CD14-positive monocyte (primary cell): ENCODE measurements at regions not wholly inside any gene's neighbourhood (a gene's known extent, or its start where the extent isn't known, plus 50 kb on each side); places are given as distances from the start of the nearest gene placed in this dataset.
A peak's percentile ranks its signal among the peaks of the same experiment; 100 is the strongest.

ENCODE experiments used
- DNase-seq, 3 donors: peaks; one replicate each; pipeline ENCODE4 v3.0.0-alpha.2; 2011 to 2022
- H2AFZ ChIP-seq: 2 replicates; pipeline ENCODE4 v1.6.0; 2012; ENCODE audit warnings: mild to moderate bottlenecking, low read depth, low read length, inconsistent platforms; ENCODE audit not compliant: insufficient read depth, poor library complexity, severe bottlenecking
- H3K27ac ChIP-seq, 2 donors: 1 replicate in 1 of 2; 2 replicates in 1 of 2; pipeline ENCODE4 v1.5.1; 2012 to 2013; ENCODE audit warnings: low read length in 2 of 2, control low read depth in 1 of 2, inconsistent platforms in 1 of 2, low read depth in 1 of 2, mild to moderate bottlenecking in 1 of 2
- H3K27me3 ChIP-seq, 2 donors: one replicate each; pipeline versions ENCODE4 v1.6.0 to v1.6.1; 2011 to 2013; ENCODE audit warnings: low read length in 2 of 2; ENCODE audit not compliant: control insufficient read depth in 2 of 2, insufficient read depth in 2 of 2
- H3K36me3 ChIP-seq, 2 donors: replicated peaks in 1 of 2; 1 replicate in 1 of 2; 2 replicates in 1 of 2; pipeline versions ENCODE4 v1.5.1 to v1.6.1; 2012 to 2013; ENCODE audit warnings: low read length in 2 of 2, control low read depth in 1 of 2, inconsistent platforms in 1 of 2, mild to moderate bottlenecking in 1 of 2; ENCODE audit not compliant: insufficient read depth in 2 of 2, control insufficient read depth in 1 of 2
- H3K4me1 ChIP-seq, 2 donors: 1 replicate in 1 of 2; 2 replicates in 1 of 2; pipeline versions ENCODE4 v1.5.1 to v1.6.1; 2012 to 2013; ENCODE audit warnings: low read length in 2 of 2, control low read depth in 1 of 2, inconsistent platforms in 1 of 2, mild to moderate bottlenecking in 1 of 2, moderate library complexity in 1 of 2; ENCODE audit not compliant: insufficient read depth in 2 of 2, control insufficient read depth in 1 of 2
- H3K4me2 ChIP-seq: replicated peaks from 2 replicates; pipeline ENCODE3; 2012; ENCODE audit warnings: low read length, moderate library complexity, mild to moderate bottlenecking; ENCODE audit not compliant: poor library complexity, severe bottlenecking; ENCODE audit errors: extremely low read depth
- H3K4me3 ChIP-seq, 3 experiments: fragments of 200-600 bp in 1 of 3; sonication (generic) in 1 of 3; replicated peaks in 1 of 3; 1 replicate in 2 of 3; 2 replicates in 1 of 3; pipeline ENCODE4 v1.5.1; 2011 to 2013; ENCODE audit warnings: low read length in 3 of 3, mild to moderate bottlenecking in 3 of 3, control low read depth in 2 of 3, low read depth in 2 of 3, inconsistent platforms in 1 of 3, moderate library complexity in 1 of 3
- H3K79me2 ChIP-seq: 2 replicates; pipeline ENCODE4 v1.6.0; 2012; ENCODE audit warnings: mild to moderate bottlenecking, control low read depth, inconsistent platforms, low read length, moderate library complexity; ENCODE audit not compliant: insufficient read depth
- H3K9ac ChIP-seq: 2 replicates; pipeline ENCODE4 v1.6.0; 2017; ENCODE audit warnings: low read length, mild to moderate bottlenecking; ENCODE audit not compliant: insufficient read depth, poor library complexity, severe bottlenecking
- H3K9me3 ChIP-seq, 2 donors: replicated peaks in 1 of 2; 1 replicate in 1 of 2; 2 replicates in 1 of 2; pipeline versions ENCODE4 v1.5.1 to v1.6.1; 2012 to 2013; ENCODE audit warnings: low read length in 2 of 2, control low read depth in 1 of 2; ENCODE audit not compliant: control insufficient read depth in 1 of 2, insufficient read depth in 1 of 2
- H4K20me1 ChIP-seq: 2 replicates; pipeline ENCODE4 v1.6.0; 2012; ENCODE audit warnings: mild to moderate bottlenecking, low read length, control low read depth, moderate library complexity; ENCODE audit not compliant: insufficient read depth
- H3K27ac Mint-ChIP-seq, 7 donors: one replicate each; pipeline ENCODE4 v1.8.0; 2020; ENCODE audit warnings: mild to moderate bottlenecking in 7 of 7, mixed read lengths in 7 of 7, moderate library complexity in 6 of 7, inconsistent platforms in 2 of 7
- H3K27me3 Mint-ChIP-seq, 3 donors: one replicate each; pipeline ENCODE4 v1.8.0; 2021 to 2022; ENCODE audit warnings: low read depth in 3 of 3, mild to moderate bottlenecking in 3 of 3, mixed read lengths in 3 of 3, moderate library complexity in 3 of 3, inconsistent platforms in 1 of 3
- H3K36me3 Mint-ChIP-seq, 2 donors: one replicate each; pipeline ENCODE4 v1.8.0; 2020; ENCODE audit warnings: mixed read lengths in 2 of 2, inconsistent platforms in 1 of 2, mild to moderate bottlenecking in 1 of 2
- H3K4me1 Mint-ChIP-seq: one replicate; pipeline ENCODE4 v1.8.0; 2020; ENCODE audit warnings: mild to moderate bottlenecking, mixed read lengths
- H3K4me3 Mint-ChIP-seq, 2 donors: one replicate each; pipeline ENCODE4 v1.8.0; 2020; ENCODE audit warnings: mild to moderate bottlenecking in 2 of 2, mixed read lengths in 2 of 2, moderate library complexity in 1 of 2
- H3K9me3 Mint-ChIP-seq, 7 donors: one replicate each; pipeline ENCODE4 v1.8.0; 2020 to 2022; ENCODE audit warnings: mixed read lengths in 7 of 7, mild to moderate bottlenecking in 6 of 7, moderate library complexity in 6 of 7, inconsistent platforms in 2 of 7
- WGBS: methylation state at CpG from one replicate; pipeline ENCODE4 v1.1.5; 2013; ENCODE audit warnings: missing lambda C conversion rate; ENCODE audit not compliant: insufficient coverage; 5-methylcytosine and 5-hydroxymethylcytosine counted together
- intact Hi-C, 2 donors: fragments of 100-400 bp; cut with micrococcal nuclease; formaldehyde crosslinking; loops; one replicate each; pipeline versions ENCODE4 v1.15.0 to v1.15.1; 2023
- TF ChIP-seq, protein P1 (sequence below): fragments of 200-600 bp; IDR thresholded peaks from one replicate; pipeline ENCODE4 v1.8.0; 2022; ENCODE audit warnings: antibody characterized with exemption, mild to moderate bottlenecking

DNA sequence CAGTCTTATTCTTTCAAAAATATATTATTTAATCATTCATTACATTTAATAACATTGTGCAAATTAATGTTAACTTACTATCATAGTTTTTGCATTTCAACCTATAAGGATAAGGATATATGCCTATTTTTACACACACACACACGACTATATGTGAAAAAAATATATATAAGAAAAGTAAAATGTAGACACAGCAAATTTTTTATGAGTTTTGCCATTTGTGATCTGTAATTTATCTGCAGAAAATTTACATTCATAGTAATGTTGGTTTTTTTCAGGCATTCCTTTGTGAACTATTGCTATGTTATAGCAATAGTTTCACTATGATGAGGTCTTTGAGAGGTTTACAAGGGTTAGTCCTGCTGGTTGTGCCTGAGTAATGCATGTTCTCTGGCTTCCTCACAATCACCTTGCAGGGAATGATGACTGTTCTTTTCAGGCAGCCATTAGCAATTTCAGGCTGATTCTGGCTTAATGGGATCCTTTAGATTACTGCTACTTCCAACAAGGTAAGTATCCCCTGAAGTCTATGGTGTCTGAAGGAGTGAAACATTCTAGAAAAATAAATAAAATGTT, 183.7 kb upstream of the CDK1 start:
- H3K4me1 ChIP-seq = no peaks in the 10 kb centered on the region
- H3K4me2 ChIP-seq = no peak overlapping the region
- intact Hi-C loops = no loop called here
- Mint-ChIP-seq H3K36me3 (no peaks in the 10 kb centered on the region), H3K27ac (no peak overlapping the region), H3K9me3 (peaks cover 0 to 2% (median 0%) of the 10 kb centered on the region in 7 donors), H3K27me3 (peaks cover 0 to 3% (median 0%) of the 10 kb centered on the region in 3 donors), H3K4me1 (peaks cover 3% of the 10 kb centered on the region), H3K4me3 (no peak overlapping the region)
- H4K20me1 ChIP-seq = no peaks in the 10 kb centered on the region
- no peak overlapping the region for H3K4me3 ChIP-seq
- H2AFZ ChIP-seq = no peak overlapping the region
- no peaks in the 10 kb centered on the region for H3K27me3 ChIP-seq
- TF ChIP-seq, protein P1, sequence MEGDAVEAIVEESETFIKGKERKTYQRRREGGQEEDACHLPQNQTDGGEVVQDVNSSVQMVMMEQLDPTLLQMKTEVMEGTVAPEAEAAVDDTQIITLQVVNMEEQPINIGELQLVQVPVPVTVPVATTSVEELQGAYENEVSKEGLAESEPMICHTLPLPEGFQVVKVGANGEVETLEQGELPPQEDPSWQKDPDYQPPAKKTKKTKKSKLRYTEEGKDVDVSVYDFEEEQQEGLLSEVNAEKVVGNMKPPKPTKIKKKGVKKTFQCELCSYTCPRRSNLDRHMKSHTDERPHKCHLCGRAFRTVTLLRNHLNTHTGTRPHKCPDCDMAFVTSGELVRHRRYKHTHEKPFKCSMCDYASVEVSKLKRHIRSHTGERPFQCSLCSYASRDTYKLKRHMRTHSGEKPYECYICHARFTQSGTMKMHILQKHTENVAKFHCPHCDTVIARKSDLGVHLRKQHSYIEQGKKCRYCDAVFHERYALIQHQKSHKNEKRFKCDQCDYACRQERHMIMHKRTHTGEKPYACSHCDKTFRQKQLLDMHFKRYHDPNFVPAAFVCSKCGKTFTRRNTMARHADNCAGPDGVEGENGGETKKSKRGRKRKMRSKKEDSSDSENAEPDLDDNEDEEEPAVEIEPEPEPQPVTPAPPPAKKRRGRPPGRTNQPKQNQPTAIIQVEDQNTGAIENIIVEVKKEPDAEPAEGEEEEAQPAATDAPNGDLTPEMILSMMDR = peak; percentile 9
- no peaks in the 10 kb centered on the region for H3K36me3 ChIP-seq
- H3K79me2 ChIP-seq = no peaks in the 10 kb centered on the region
- no CpG with 5 or more reads among the region's 1 CpG for WGBS
- H3K9ac ChIP-seq = no peak overlapping the region
- no peak overlapping the region for H3K27ac ChIP-seq
- DNase-seq = no peak
- no peaks in the 10 kb centered on the region for H3K9me3 ChIP-seq

DNA sequence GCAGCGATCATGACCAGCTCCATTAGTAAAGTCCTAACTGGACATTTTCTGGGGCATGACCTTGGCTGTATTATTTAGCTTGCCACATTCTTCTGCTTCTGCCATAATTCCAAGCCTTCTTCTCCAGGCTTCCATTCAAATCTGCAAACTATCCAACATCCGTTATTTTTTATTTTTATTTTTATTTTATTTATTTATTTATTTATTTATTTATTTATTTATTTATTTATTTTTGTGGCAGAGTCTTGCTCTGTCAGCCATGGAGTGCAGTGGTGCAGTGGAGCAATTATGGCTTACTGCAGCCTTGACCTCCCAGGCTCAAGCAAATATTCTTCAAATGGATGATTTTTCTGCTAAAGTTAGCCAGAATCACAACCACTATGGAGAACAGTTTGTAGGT, 187.2 kb upstream of the CDK1 start:
- TF ChIP-seq, protein P1 = no peak
- Histone ChIP-seq H3K4me1 (no peaks in the 10 kb centered on the region), H2AFZ (no peak overlapping the region), H3K4me3 (no peak overlapping the region), H3K79me2 (no peaks in the 10 kb centered on the region), H4K20me1 (no peaks in the 10 kb centered on the region), H3K9me3 (no peaks in the 10 kb centered on the region), H3K27ac (no peak overlapping the region), H3K27me3 (no peaks in the 10 kb centered on the region), H3K36me3 (no peaks in the 10 kb centered on the region), H3K9ac (no peak overlapping the region), H3K4me2 (no peak overlapping the region)
- H3K36me3 Mint-ChIP-seq = no peaks in the 10 kb centered on the region
- no peak overlapping the region for H3K27ac Mint-ChIP-seq
- DNase-seq = no peak
- H3K27me3 Mint-ChIP-seq = peaks cover 0 to 3% (median 2%) of the 10 kb centered on the region in 3 donors
- intact Hi-C loops = no loop called here
- peaks cover 1% of the 10 kb centered on the region for H3K4me1 Mint-ChIP-seq
- H3K9me3 Mint-ChIP-seq = peaks cover 0 to 2% (median 0%) of the 10 kb centered on the region in 7 donors
- no peak overlapping the region for H3K4me3 Mint-ChIP-seq
- WGBS = 86% methylated on average over 1 of the region's 2 CpGs
